ENCODE measurements at regions not wholly inside any gene's neighbourhood (a gene's known extent, or its start where the extent isn't known, plus 50 kb on each side); places are given as distances from the start of the nearest gene placed in this dataset.

GRCh38 chr11:43261775-43262174 lies 50.0 kb upstream of the API5 start:
- ChIA-PET POLR2A (no interaction called here), CTCF (ENCODE audit: low intra/inter-chr PET ratio, low total read pairs) (no interaction called here)
- Histone ChIP-seq H2AFZ (ENCODE audit: low read length) (no peak overlapping the region), H3K36me3 (replicated peaks in 1 of 2; ENCODE audit: control insufficient read depth in 1 of 2, insufficient read depth in 2 of 2, low read length in 2 of 2) (no peaks in the 10 kb centered on the region), H4K20me1 (ENCODE audit: insufficient read depth, low read length) (no peaks in the 10 kb centered on the region), H3K4me1 (ENCODE audit: insufficient read depth, low read length) (no peaks in the 10 kb centered on the region), H3K4me3 (replicated peaks in 1 of 3; ENCODE audit: insufficient read depth in 1 of 3, low read depth in 2 of 3, low read length in 3 of 3) (no peak overlapping the region), H3K79me2 (ENCODE audit: insufficient read depth, low read length) (no peaks in the 10 kb centered on the region), H3K9me3 (ENCODE audit: low read length) (no peaks in the 10 kb centered on the region), H3K4me2 (ENCODE audit: low read depth, low read length) (no peak overlapping the region), H3K9ac (ENCODE audit: insufficient read depth, low read depth, low read length) (no peak overlapping the region), H3K27ac (ENCODE audit: extremely low read length, insufficient read depth, low read length) (no peak overlapping the region), H3K27me3 (ENCODE audit: control insufficient read depth in 1 of 2, insufficient read depth in 2 of 2, low read length in 2 of 2) (no peaks in the 10 kb centered on the region; a peak in 1 of 5 replicates)
- no TSS peak for BruUV-seq (replicated peaks)
- in situ Hi-C loops (cut with HindIII; ENCODE audit: extremely low pct_ligation_motif_present, low pct_unique_long_range_greater_than_20kb) (no loop called here), intact Hi-C loops (cut with micrococcal nuclease; ENCODE audit: unreplicated experiment) (no loop called here)
- no peak for DNase-seq (ENCODE audit: low spot score)
- no peak for ATAC-seq
- no peak for FAIRE-seq
- TF ChIP-seq BORCS8-MEF2B (CRISPR knock-in tag; IDR thresholded peaks at IDR 0.05) (no peak), DMAP1 (CRISPR knock-in tag; IDR thresholded peaks at IDR 0.05) (no peak), ZNF280B (CRISPR knock-in tag; IDR thresholded peaks at IDR 0.05; ENCODE audit: borderline replicate concordance) (no peak), PRMT3 (CRISPR knock-in tag; IDR thresholded peaks at IDR 0.05; ENCODE audit: borderline replicate concordance, low read depth) (no peak), CHD4 (IDR thresholded peaks at IDR 0.05; ENCODE audit: borderline replicate concordance, low read length) (no peak), RFX5 (IDR thresholded peaks at IDR 0.05; ENCODE audit: low read depth, low read length) (no peak)
- 30% methylated on average over 2 of the region's 2 CpGs for WGBS (ENCODE audit: low lambda C conversion rate)

Small RNAs in the stretch of these regions (small RNA-seq; reads per million reads assigned to genes)
- 0 reads per million in 3 experiments for gene AC021006.3 (ENCODE audit: insufficient read depth in 2 of 3, insufficient read length in 3 of 3, low read depth in 2 of 3, low replicate concordance in 1 of 3)
- 0 reads per million in 3 experiments for gene AC109810.1 (ENCODE audit: insufficient read depth in 2 of 3, insufficient read length in 3 of 3, low read depth in 2 of 3, low replicate concordance in 1 of 3)
